ENCODE measurements at regions not wholly inside any gene's neighbourhood (a gene's known extent, or its start where the extent isn't known, plus 50 kb on each side); places are given as distances from the start of the nearest gene placed in this dataset.

DNA sequence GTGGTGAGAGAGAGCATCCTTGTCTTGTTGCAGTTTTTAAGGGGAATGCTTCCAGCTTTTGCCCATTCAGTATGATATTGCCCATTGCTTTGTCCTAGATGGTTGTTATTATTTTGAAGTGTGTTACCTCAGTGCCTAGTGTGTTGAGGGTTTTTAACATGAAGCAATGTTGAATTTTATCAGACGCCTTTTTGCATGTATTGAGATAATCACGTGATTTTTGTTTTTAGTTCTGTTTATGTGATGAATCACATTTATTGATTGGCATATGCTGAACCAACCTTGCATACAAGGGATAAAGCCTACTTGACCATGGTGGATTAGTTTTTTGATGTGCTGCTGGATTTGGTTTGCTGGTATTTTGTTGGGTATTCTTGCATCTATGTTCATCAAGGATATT, 302.3 kb upstream of the G2E3 start:
- no peak overlapping the region for H3K4me3 Mint-ChIP-seq

More for the DNA sequence above, 302.3 kb upstream of the G2E3 start:
- ATAC-seq (no peak), DNase-seq (ENCODE audit: low spot score) (no peak)
- H3F3A ChIP-seq (replicated peaks; ENCODE audit: low read depth) = no peaks in the 10 kb centered on the region
- H3K4me2 ChIP-seq = no peak overlapping the region
- H3K36me3 ChIP-seq (ENCODE audit: insufficient read depth) = no peaks in the 10 kb centered on the region
- peaks cover 29% of the 10 kb centered on the region for H3K4me1 Mint-ChIP-seq
- no peak overlapping the region for H3K27ac ChIP-seq (ENCODE audit: low read depth)
- H3K27me3 Mint-ChIP-seq (ENCODE audit: insufficient read depth, low read depth, poor library complexity) = no peaks in the 10 kb centered on the region
- no peaks in the 10 kb centered on the region for H3K79me2 ChIP-seq (replicated peaks; ENCODE audit: insufficient read depth)
- TF ChIP-seq, protein P1, sequence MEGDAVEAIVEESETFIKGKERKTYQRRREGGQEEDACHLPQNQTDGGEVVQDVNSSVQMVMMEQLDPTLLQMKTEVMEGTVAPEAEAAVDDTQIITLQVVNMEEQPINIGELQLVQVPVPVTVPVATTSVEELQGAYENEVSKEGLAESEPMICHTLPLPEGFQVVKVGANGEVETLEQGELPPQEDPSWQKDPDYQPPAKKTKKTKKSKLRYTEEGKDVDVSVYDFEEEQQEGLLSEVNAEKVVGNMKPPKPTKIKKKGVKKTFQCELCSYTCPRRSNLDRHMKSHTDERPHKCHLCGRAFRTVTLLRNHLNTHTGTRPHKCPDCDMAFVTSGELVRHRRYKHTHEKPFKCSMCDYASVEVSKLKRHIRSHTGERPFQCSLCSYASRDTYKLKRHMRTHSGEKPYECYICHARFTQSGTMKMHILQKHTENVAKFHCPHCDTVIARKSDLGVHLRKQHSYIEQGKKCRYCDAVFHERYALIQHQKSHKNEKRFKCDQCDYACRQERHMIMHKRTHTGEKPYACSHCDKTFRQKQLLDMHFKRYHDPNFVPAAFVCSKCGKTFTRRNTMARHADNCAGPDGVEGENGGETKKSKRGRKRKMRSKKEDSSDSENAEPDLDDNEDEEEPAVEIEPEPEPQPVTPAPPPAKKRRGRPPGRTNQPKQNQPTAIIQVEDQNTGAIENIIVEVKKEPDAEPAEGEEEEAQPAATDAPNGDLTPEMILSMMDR (conservative IDR thresholded peaks at IDR 0.05; ENCODE audit: low read depth in 2 of 2) = no peak
- no peak for TF ChIP-seq ZNF114 (CRISPR knock-in tag; IDR thresholded peaks at IDR 0.05)
- no peak for TF ChIP-seq STAT1 (IDR thresholded peaks at IDR 0.05; ENCODE audit: unreplicated experiment)
- TF ChIP-seq POLR2AphosphoS5 (IDR thresholded peaks at IDR 0.05; ENCODE audit: low read depth) = no peak
- TF ChIP-seq, protein P2, sequence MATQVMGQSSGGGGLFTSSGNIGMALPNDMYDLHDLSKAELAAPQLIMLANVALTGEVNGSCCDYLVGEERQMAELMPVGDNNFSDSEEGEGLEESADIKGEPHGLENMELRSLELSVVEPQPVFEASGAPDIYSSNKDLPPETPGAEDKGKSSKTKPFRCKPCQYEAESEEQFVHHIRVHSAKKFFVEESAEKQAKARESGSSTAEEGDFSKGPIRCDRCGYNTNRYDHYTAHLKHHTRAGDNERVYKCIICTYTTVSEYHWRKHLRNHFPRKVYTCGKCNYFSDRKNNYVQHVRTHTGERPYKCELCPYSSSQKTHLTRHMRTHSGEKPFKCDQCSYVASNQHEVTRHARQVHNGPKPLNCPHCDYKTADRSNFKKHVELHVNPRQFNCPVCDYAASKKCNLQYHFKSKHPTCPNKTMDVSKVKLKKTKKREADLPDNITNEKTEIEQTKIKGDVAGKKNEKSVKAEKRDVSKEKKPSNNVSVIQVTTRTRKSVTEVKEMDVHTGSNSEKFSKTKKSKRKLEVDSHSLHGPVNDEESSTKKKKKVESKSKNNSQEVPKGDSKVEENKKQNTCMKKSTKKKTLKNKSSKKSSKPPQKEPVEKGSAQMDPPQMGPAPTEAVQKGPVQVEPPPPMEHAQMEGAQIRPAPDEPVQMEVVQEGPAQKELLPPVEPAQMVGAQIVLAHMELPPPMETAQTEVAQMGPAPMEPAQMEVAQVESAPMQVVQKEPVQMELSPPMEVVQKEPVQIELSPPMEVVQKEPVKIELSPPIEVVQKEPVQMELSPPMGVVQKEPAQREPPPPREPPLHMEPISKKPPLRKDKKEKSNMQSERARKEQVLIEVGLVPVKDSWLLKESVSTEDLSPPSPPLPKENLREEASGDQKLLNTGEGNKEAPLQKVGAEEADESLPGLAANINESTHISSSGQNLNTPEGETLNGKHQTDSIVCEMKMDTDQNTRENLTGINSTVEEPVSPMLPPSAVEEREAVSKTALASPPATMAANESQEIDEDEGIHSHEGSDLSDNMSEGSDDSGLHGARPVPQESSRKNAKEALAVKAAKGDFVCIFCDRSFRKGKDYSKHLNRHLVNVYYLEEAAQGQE (IDR thresholded peaks at IDR 0.05; ENCODE audit: unreplicated experiment) = no peak
- TF ChIP-seq JUNB (IDR thresholded peaks at IDR 0.05; ENCODE audit: unreplicated experiment) = no peak
- no peak for TF ChIP-seq CREB1 (CRISPR knock-in tag; IDR thresholded peaks at IDR 0.05; ENCODE audit: low read depth)
- no peak for TF ChIP-seq EZH2phosphoT487 (IDR thresholded peaks at IDR 0.05; ENCODE audit: unreplicated experiment)
- no peak for TF ChIP-seq NANOG (IDR thresholded peaks at IDR 0.05; ENCODE audit: borderline replicate concordance)
- no peak for TF ChIP-seq ZNF331 (CRISPR knock-in tag; IDR thresholded peaks at IDR 0.05; ENCODE audit: low read depth)
- no peak for TF ChIP-seq EZH2 (IDR thresholded peaks at IDR 0.05; ENCODE audit: low read depth, unreplicated experiment)
- TF ChIP-seq, protein P3, sequence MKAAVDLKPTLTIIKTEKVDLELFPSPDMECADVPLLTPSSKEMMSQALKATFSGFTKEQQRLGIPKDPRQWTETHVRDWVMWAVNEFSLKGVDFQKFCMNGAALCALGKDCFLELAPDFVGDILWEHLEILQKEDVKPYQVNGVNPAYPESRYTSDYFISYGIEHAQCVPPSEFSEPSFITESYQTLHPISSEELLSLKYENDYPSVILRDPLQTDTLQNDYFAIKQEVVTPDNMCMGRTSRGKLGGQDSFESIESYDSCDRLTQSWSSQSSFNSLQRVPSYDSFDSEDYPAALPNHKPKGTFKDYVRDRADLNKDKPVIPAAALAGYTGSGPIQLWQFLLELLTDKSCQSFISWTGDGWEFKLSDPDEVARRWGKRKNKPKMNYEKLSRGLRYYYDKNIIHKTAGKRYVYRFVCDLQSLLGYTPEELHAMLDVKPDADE (IDR thresholded peaks at IDR 0.05) = no peak
- TF ChIP-seq, protein P4, sequence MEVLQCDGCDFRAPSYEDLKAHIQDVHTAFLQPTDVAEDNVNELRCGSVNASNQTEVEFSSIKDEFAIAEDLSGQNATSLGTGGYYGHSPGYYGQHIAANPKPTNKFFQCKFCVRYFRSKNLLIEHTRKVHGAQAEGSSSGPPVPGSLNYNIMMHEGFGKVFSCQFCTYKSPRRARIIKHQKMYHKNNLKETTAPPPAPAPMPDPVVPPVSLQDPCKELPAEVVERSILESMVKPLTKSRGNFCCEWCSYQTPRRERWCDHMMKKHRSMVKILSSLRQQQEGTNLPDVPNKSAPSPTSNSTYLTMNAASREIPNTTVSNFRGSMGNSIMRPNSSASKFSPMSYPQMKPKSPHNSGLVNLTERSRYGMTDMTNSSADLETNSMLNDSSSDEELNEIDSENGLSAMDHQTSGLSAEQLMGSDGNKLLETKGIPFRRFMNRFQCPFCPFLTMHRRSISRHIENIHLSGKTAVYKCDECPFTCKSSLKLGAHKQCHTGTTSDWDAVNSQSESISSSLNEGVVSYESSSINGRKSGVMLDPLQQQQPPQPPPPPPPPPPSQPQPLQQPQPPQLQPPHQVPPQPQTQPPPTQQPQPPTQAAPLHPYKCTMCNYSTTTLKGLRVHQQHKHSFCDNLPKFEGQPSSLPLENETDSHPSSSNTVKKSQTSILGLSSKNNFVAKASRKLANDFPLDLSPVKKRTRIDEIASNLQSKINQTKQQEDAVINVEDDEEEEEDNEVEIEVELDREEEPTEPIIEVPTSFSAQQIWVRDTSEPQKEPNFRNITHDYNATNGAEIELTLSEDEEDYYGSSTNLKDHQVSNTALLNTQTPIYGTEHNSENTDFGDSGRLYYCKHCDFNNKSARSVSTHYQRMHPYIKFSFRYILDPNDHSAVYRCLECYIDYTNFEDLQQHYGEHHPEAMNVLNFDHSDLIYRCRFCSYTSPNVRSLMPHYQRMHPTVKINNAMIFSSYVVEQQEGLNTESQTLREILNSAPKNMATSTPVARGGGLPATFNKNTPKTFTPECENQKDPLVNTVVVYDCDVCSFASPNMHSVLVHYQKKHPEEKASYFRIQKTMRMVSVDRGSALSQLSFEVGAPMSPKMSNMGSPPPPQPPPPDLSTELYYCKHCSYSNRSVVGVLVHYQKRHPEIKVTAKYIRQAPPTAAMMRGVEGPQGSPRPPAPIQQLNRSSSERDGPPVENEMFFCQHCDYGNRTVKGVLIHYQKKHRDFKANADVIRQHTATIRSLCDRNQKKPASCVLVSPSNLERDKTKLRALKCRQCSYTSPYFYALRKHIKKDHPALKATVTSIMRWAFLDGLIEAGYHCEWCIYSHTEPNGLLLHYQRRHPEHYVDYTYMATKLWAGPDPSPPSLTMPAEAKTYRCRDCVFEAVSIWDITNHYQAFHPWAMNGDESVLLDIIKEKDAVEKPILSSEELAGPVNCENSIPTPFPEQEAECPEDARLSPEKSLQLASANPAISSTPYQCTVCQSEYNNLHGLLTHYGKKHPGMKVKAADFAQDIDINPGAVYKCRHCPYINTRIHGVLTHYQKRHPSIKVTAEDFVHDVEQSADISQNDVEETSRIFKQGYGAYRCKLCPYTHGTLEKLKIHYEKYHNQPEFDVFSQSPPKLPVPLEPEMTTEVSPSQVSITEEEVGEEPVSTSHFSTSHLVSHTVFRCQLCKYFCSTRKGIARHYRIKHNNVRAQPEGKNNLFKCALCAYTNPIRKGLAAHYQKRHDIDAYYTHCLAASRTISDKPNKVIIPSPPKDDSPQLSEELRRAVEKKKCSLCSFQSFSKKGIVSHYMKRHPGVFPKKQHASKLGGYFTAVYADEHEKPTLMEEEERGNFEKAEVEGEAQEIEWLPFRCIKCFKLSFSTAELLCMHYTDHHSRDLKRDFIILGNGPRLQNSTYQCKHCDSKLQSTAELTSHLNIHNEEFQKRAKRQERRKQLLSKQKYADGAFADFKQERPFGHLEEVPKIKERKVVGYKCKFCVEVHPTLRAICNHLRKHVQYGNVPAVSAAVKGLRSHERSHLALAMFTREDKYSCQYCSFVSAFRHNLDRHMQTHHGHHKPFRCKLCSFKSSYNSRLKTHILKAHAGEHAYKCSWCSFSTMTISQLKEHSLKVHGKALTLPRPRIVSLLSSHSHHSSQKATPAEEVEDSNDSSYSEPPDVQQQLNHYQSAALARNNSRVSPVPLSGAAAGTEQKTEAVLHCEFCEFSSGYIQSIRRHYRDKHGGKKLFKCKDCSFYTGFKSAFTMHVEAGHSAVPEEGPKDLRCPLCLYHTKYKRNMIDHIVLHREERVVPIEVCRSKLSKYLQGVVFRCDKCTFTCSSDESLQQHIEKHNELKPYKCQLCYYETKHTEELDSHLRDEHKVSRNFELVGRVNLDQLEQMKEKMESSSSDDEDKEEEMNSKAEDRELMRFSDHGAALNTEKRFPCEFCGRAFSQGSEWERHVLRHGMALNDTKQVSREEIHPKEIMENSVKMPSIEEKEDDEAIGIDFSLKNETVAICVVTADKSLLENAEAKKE (CRISPR knock-in tag; IDR thresholded peaks at IDR 0.05) = no peak
- H3K27ac Mint-ChIP-seq = no peak overlapping the region
- no peak overlapping the region for H3K4me3 ChIP-seq
- H2AFZ ChIP-seq = no peak overlapping the region
- H3K27me3 ChIP-seq (ENCODE audit: insufficient read depth) = no peaks in the 10 kb centered on the region
- H4K20me1 ChIP-seq (replicated peaks; ENCODE audit: insufficient read depth) = no peaks in the 10 kb centered on the region
- peaks cover 9% of the 10 kb centered on the region; the same call in 2 of the 3 replicates for H3K9me3 Mint-ChIP-seq
- H3K9me2 ChIP-seq (ENCODE audit: insufficient read depth) = peaks cover 23% of the 10 kb centered on the region
- H3K4me1 ChIP-seq (ENCODE audit: insufficient read depth) = peaks cover 19% of the 10 kb centered on the region
- peaks cover 4% of the 10 kb centered on the region; the same call in 2 of the 3 replicates for H3K36me3 Mint-ChIP-seq (ENCODE audit: low read depth)

All from GM23338 (cell line).